K562 (cell line): ENCODE measurements at regions not wholly inside any gene's neighbourhood (a gene's known extent, or its start where the extent isn't known, plus 50 kb on each side); places are given as distances from the start of the nearest gene placed in this dataset.

Experiments used
- CREB3L1 ChIP-seq: fragments of 450-650 bp; IDR thresholded peaks from 2 replicates; pipeline ENCODE4 v1.6.1; 2014; ENCODE audit warnings: low read depth, mild to moderate bottlenecking, moderate library complexity, borderline replicate concordance
- E2F5 ChIP-seq: sonication (generic); formaldehyde crosslinking; IDR thresholded peaks from 2 replicates; pipeline ENCODE4 v1.8.0; 2022; ENCODE audit warnings: mild to moderate bottlenecking, missing genetic modification reagents
- ELK3 ChIP-seq: fragments of 450-650 bp; formaldehyde crosslinking; IDR thresholded peaks from 2 replicates; pipeline ENCODE4 v1.4.0; 2020; ENCODE audit warnings: mild to moderate bottlenecking
- ESRRB ChIP-seq: fragments of 250-450 bp; sonication (Bioruptor Pico); IDR thresholded peaks from 2 replicates; pipeline ENCODE4 v1.5.0; 2020; ENCODE audit warnings: mild to moderate bottlenecking, moderate library complexity, borderline replicate concordance
- ETV1 ChIP-seq: fragments of 450-650 bp; conservative IDR thresholded peaks from 2 replicates; pipeline ENCODE4 v1.6.1; 2016; ENCODE audit warnings: missing genetic modification characterization, control low read depth, low read depth, missing compliant biosample characterization
- HMGN3 ChIP-seq: IDR thresholded peaks from 2 replicates; pipeline ENCODE4 v1.6.1; 2011; ENCODE audit warnings: borderline replicate concordance, low read depth, mild to moderate bottlenecking, mixed read lengths, low read length; ENCODE audit not compliant: insufficient read length; ENCODE audit errors: extremely low read depth
- MAFG ChIP-seq: fragments of 450-650 bp; conservative IDR thresholded peaks from 2 replicates; pipeline ENCODE4 v1.6.1; 2016; ENCODE audit warnings: missing genetic modification characterization, missing compliant biosample characterization
- NCOR1 ChIP-seq: fragments of 450-650 bp; IDR thresholded peaks from 2 replicates; pipeline ENCODE4 v1.6.1; 2016; ENCODE audit warnings: mild to moderate bottlenecking, moderate library complexity
- NR4A1 ChIP-seq, 2 experiments: fragments of 250-450 bp in 1 of 2; fragments of 450-650 bp in 1 of 2; sonication (Bioruptor Pico) in 1 of 2; IDR thresholded peaks; 2 replicates each; pipeline versions ENCODE4 v1.4.0 to v1.6.1; 2016 to 2020; ENCODE audit warnings: mild to moderate bottlenecking in 2 of 2, missing compliant biosample characterization in 1 of 2, missing genetic modification characterization in 1 of 2, moderate library complexity in 1 of 2
- SAFB2 ChIP-seq: fragments of 200-400 bp; formaldehyde crosslinking; IDR thresholded peaks from 2 replicates; pipeline ENCODE4 v1.6.1; 2018; ENCODE audit warnings: borderline replicate concordance, low read length, low read depth, moderate library complexity; ENCODE audit not compliant: severe bottlenecking
- SRSF7 ChIP-seq: fragments of 200-400 bp; formaldehyde crosslinking; optimal IDR thresholded peaks from 2 replicates; pipeline ENCODE3; 2017; ENCODE audit warnings: mild to moderate bottlenecking, low read depth, low read length
- USF1 ChIP-seq: sonication (generic); formaldehyde crosslinking; IDR thresholded peaks from 2 replicates; pipeline ENCODE4 v1.9.0; 2022; ENCODE audit warnings: mild to moderate bottlenecking, missing genetic modification reagents
- ZNF316 ChIP-seq: fragments of 450-650 bp; IDR thresholded peaks from 2 replicates; pipeline ENCODE4 v1.6.1; 2016
- ZNF518B ChIP-seq: fragments of 250-450 bp; sonication (Bioruptor Pico); IDR thresholded peaks from 2 replicates; pipeline ENCODE4 v1.5.0; 2021; ENCODE audit warnings: mild to moderate bottlenecking, moderate library complexity
- ZNF707 ChIP-seq: fragments of 250-450 bp; sonication (Bioruptor Pico); conservative IDR thresholded peaks from 2 replicates; pipeline ENCODE4 v1.8.0; 2022; ENCODE audit warnings: inconsistent platforms, mild to moderate bottlenecking, moderate library complexity
- ZNF76 ChIP-seq: fragments of 250-450 bp; sonication (Bioruptor Pico); IDR thresholded peaks from 2 replicates; pipeline ENCODE4 v1.4.0; 2020; ENCODE audit warnings: mild to moderate bottlenecking, moderate library complexity, borderline replicate concordance

- TF ChIP-seq E2F5 (no peak), ZNF518B (CRISPR knock-in tag) (no peak), ZNF707 (CRISPR knock-in tag) (no peak), NCOR1 (no peak), ESRRB (CRISPR knock-in tag) (no peak), SAFB2 (no peak), MAFG (tag) (peak; percentile 74), CREB3L1 (no peak), ZNF316 (peak; percentile 79), USF1 (CRISPR knock-in tag) (no peak), NR4A1 (CRISPR knock-in tag; IDR thresholded peaks at IDR 0.05) (no peak), NR4A1 (tag; IDR thresholded peaks at IDR 0.05) (no peak), SRSF7 (no peak), ZNF76 (no peak), ELK3 (CRISPR knock-in tag) (no peak), ETV1 (no peak), HMGN3 (no peak)
These were observed 826.1 kb upstream of the CTNND2 start (continued) for GRCh38 chr5:12730354-12730753.
